ENCODE measurements at regions not wholly inside any gene's neighbourhood (a gene's known extent, or its start where the extent isn't known, plus 50 kb on each side); places are given as distances from the start of the nearest gene placed in this dataset.
"Not testable (repeated sequence)": the region's sequence is repeated elsewhere in the genome, so short reads cannot be mapped to it uniquely, and the experiment has no call there.

GRCh38 chr21:36218691-36219090, 62.1 kb downstream of the DOP1B start:
- Histone ChIP-seq H3K4me1 (ENCODE audit: control insufficient read depth in 2 of 2, insufficient read depth in 2 of 2, low read length in 1 of 2) (no peaks in the 10 kb centered on the region), H3K36me3 (ENCODE audit: control insufficient read depth in 2 of 2, insufficient read depth in 2 of 2, low read length in 1 of 2) (peaks cover 7 to 26% of the 10 kb centered on the region in 2 donors), H3K4me3 (ENCODE audit: low read depth in 1 of 2, low read length in 2 of 2) (no peak overlapping the region), H3K27me3 (ENCODE audit: control insufficient read depth in 1 of 2, insufficient read depth in 2 of 2, low read length in 2 of 2) (no peaks in the 10 kb centered on the region), H3K9me3 (ENCODE audit: control insufficient read depth in 2 of 2, insufficient read depth in 1 of 2, low read depth in 1 of 2, low read length in 1 of 2) (no peaks in the 10 kb centered on the region), H3K27ac (ENCODE audit: low read depth in 2 of 2, low read length in 1 of 2) (no peak overlapping the region)
- WGBS, 2 donors = 72 to 91% methylated on average over 6 of the region's 6 CpGs

GRCh38 chr21:36223451-36223850, 66.8 kb downstream of the DOP1B start:
- Histone ChIP-seq H3K9me3 (ENCODE audit: control insufficient read depth in 2 of 2, insufficient read depth in 1 of 2, low read depth in 1 of 2, low read length in 1 of 2) (no peaks in the 10 kb centered on the region), H3K27me3 (ENCODE audit: control insufficient read depth in 1 of 2, insufficient read depth in 2 of 2, low read length in 2 of 2) (no peaks in the 10 kb centered on the region), H3K36me3 (ENCODE audit: control insufficient read depth in 2 of 2, insufficient read depth in 2 of 2, low read length in 1 of 2) (peaks cover 10 to 26% of the 10 kb centered on the region in 2 donors), H3K4me3 (ENCODE audit: low read depth in 1 of 2, low read length in 2 of 2) (no peak overlapping the region), H3K4me1 (ENCODE audit: control insufficient read depth in 2 of 2, insufficient read depth in 2 of 2, low read length in 1 of 2) (no peaks in the 10 kb centered on the region), H3K27ac (ENCODE audit: low read depth in 2 of 2, low read length in 1 of 2) (no peak overlapping the region)
- 89 to 90% methylated on average over 4 of the region's 4 CpGs for WGBS, 2 donors

GRCh38 chr21:36229181-36229580, 72.6 kb downstream of the DOP1B start:
- no peaks in the 10 kb centered on the region for H3K9me3 ChIP-seq (ENCODE audit: control insufficient read depth in 2 of 2, insufficient read depth in 1 of 2, low read depth in 1 of 2, low read length in 1 of 2)
- H3K36me3 ChIP-seq (ENCODE audit: control insufficient read depth in 2 of 2, insufficient read depth in 2 of 2, low read length in 1 of 2) = peaks cover 17 to 21% of the 10 kb centered on the region in 2 donors
- peaks cover 2 to 16% of the 10 kb centered on the region in 2 donors for H3K4me1 ChIP-seq (ENCODE audit: control insufficient read depth in 2 of 2, insufficient read depth in 2 of 2, low read length in 1 of 2)
- H3K27me3 ChIP-seq (ENCODE audit: control insufficient read depth in 1 of 2, insufficient read depth in 2 of 2, low read length in 2 of 2) = no peaks in the 10 kb centered on the region
- 55 to 60% methylated on average over 4 of the region's 4 CpGs for WGBS, 2 donors
- peak overlapping the region; percentile 22 to 62 for H3K27ac ChIP-seq (ENCODE audit: low read depth in 2 of 2, low read length in 1 of 2)
- H3K4me3 ChIP-seq (ENCODE audit: low read depth in 1 of 2, low read length in 2 of 2) = no peak overlapping the region

- peaks cover 2 to 16% of the 10 kb centered on the region in 2 donors for H3K4me1 ChIP-seq (ENCODE audit: control insufficient read depth in 2 of 2, insufficient read depth in 2 of 2, low read length in 1 of 2)
- H3K27me3 ChIP-seq (ENCODE audit: control insufficient read depth in 1 of 2, insufficient read depth in 2 of 2, low read length in 2 of 2); H3K4me3 ChIP-seq (ENCODE audit: low read depth in 1 of 2, low read length in 2 of 2); H3K9me3 ChIP-seq (ENCODE audit: control insufficient read depth in 2 of 2, insufficient read depth in 1 of 2, low read depth in 1 of 2, low read length in 1 of 2); H3K27ac ChIP-seq (ENCODE audit: low read depth in 2 of 2, low read length in 1 of 2): not testable (repeated sequence)
- 92 to 93% methylated on average over 3 of the region's 3 CpGs for WGBS, 2 donors
- H3K36me3 ChIP-seq (ENCODE audit: control insufficient read depth in 2 of 2, insufficient read depth in 2 of 2, low read length in 1 of 2) = peaks cover 15% of the 10 kb centered on the region in 2 donors
Measured at GRCh38 chr21:36231444-36231843, 74.8 kb downstream of the DOP1B start.

GRCh38 chr21:36232641-36233040, 76.0 kb downstream of the DOP1B start:
- Histone ChIP-seq H3K27ac (ENCODE audit: low read depth in 2 of 2, low read length in 1 of 2) (peak overlapping the region; percentile 52 to 58), H3K4me3 (ENCODE audit: low read depth in 1 of 2, low read length in 2 of 2) (no peak overlapping the region), H3K4me1 (ENCODE audit: control insufficient read depth in 2 of 2, insufficient read depth in 2 of 2, low read length in 1 of 2) (peaks cover 2 to 16% of the 10 kb centered on the region in 2 donors), H3K9me3 (ENCODE audit: control insufficient read depth in 2 of 2, insufficient read depth in 1 of 2, low read depth in 1 of 2, low read length in 1 of 2) (no peaks in the 10 kb centered on the region), H3K27me3 (ENCODE audit: control insufficient read depth in 1 of 2, insufficient read depth in 2 of 2, low read length in 2 of 2) (no peaks in the 10 kb centered on the region), H3K36me3 (ENCODE audit: control insufficient read depth in 2 of 2, insufficient read depth in 2 of 2, low read length in 1 of 2) (peaks cover 13 to 19% of the 10 kb centered on the region in 2 donors)
- WGBS, 2 donors = 41 to 68% methylated on average over 9 of the region's 9 CpGs

GRCh38 chr21:36235058-36235582, 78.5 kb downstream of the DOP1B start:
- WGBS, 2 donors = 85 to 89% methylated on average over 8 of the region's 8 CpGs
- H3K27ac ChIP-seq (ENCODE audit: low read depth in 2 of 2, low read length in 1 of 2) = no peak overlapping the region
- H3K36me3 ChIP-seq (ENCODE audit: control insufficient read depth in 2 of 2, insufficient read depth in 2 of 2, low read length in 1 of 2) = peaks cover 16 to 22% of the 10 kb centered on the region in 2 donors
- peaks cover 2 to 16% of the 10 kb centered on the region in 2 donors for H3K4me1 ChIP-seq (ENCODE audit: control insufficient read depth in 2 of 2, insufficient read depth in 2 of 2, low read length in 1 of 2)
- no peak overlapping the region for H3K4me3 ChIP-seq (ENCODE audit: low read depth in 1 of 2, low read length in 2 of 2)
- no peaks in the 10 kb centered on the region for H3K27me3 ChIP-seq (ENCODE audit: control insufficient read depth in 1 of 2, insufficient read depth in 2 of 2, low read length in 2 of 2)
- no peaks in the 10 kb centered on the region for H3K9me3 ChIP-seq (ENCODE audit: control insufficient read depth in 2 of 2, insufficient read depth in 1 of 2, low read depth in 1 of 2, low read length in 1 of 2)

GRCh38 chr21:36236052-36236730, 79.6 kb downstream of the DOP1B start:
- no peak overlapping the region for H3K4me3 ChIP-seq (ENCODE audit: low read depth in 1 of 2, low read length in 2 of 2)
- peaks cover 13 to 15% of the 10 kb centered on the region in 2 donors for H3K36me3 ChIP-seq (ENCODE audit: control insufficient read depth in 2 of 2, insufficient read depth in 2 of 2, low read length in 1 of 2)
- 82 to 88% methylated on average over 8 of the region's 8 CpGs for WGBS, 2 donors
- H3K4me1 ChIP-seq (ENCODE audit: control insufficient read depth in 2 of 2, insufficient read depth in 2 of 2, low read length in 1 of 2) = peaks cover 2 to 13% of the 10 kb centered on the region in 2 donors
- no peaks in the 10 kb centered on the region for H3K27me3 ChIP-seq (ENCODE audit: control insufficient read depth in 1 of 2, insufficient read depth in 2 of 2, low read length in 2 of 2)
- no peaks in the 10 kb centered on the region for H3K9me3 ChIP-seq (ENCODE audit: control insufficient read depth in 2 of 2, insufficient read depth in 1 of 2, low read depth in 1 of 2, low read length in 1 of 2)
- H3K27ac ChIP-seq (ENCODE audit: low read depth in 2 of 2, low read length in 1 of 2) = no peak overlapping the region

GRCh38 chr21:36237441-36237840, 80.8 kb downstream of the DOP1B start:
- Histone ChIP-seq H3K27me3 (ENCODE audit: control insufficient read depth in 1 of 2, insufficient read depth in 2 of 2, low read length in 2 of 2) (no peaks in the 10 kb centered on the region), H3K9me3 (ENCODE audit: control insufficient read depth in 2 of 2, insufficient read depth in 1 of 2, low read depth in 1 of 2, low read length in 1 of 2) (no peaks in the 10 kb centered on the region), H3K4me3 (ENCODE audit: low read depth in 1 of 2, low read length in 2 of 2) (no peak overlapping the region), H3K4me1 (ENCODE audit: control insufficient read depth in 2 of 2, insufficient read depth in 2 of 2, low read length in 1 of 2) (peaks cover 2 to 10% of the 10 kb centered on the region in 2 donors), H3K36me3 (ENCODE audit: control insufficient read depth in 2 of 2, insufficient read depth in 2 of 2, low read length in 1 of 2) (peaks cover 13 to 17% of the 10 kb centered on the region in 2 donors), H3K27ac (ENCODE audit: low read depth in 2 of 2, low read length in 1 of 2) (no peak overlapping the region)
- 88 to 90% methylated on average over 7 of the region's 7 CpGs for whole genome bisulfite sequencing, 2 donors

- WGBS, 2 donors = 92 to 96% methylated on average over 20 of the region's 20 CpGs
- Histone ChIP-seq H3K27ac (ENCODE audit: low read depth in 2 of 2, low read length in 1 of 2) (no peak overlapping the region), H3K4me1 (ENCODE audit: control insufficient read depth in 2 of 2, insufficient read depth in 2 of 2, low read length in 1 of 2) (no peaks in the 10 kb centered on the region), H3K27me3 (ENCODE audit: control insufficient read depth in 1 of 2, insufficient read depth in 2 of 2, low read length in 2 of 2) (no peaks in the 10 kb centered on the region), H3K4me3 (ENCODE audit: low read depth in 1 of 2, low read length in 2 of 2) (no peak overlapping the region), H3K9me3 (ENCODE audit: control insufficient read depth in 2 of 2, insufficient read depth in 1 of 2, low read depth in 1 of 2, low read length in 1 of 2) (no peaks in the 10 kb centered on the region), H3K36me3 (ENCODE audit: control insufficient read depth in 2 of 2, insufficient read depth in 2 of 2, low read length in 1 of 2) (peaks cover 6 to 12% of the 10 kb centered on the region in 2 donors)
Measured at GRCh38 chr21:36239585-36239984, 80.4 kb upstream of the MORC3 start.

GRCh38 chr21:36241717-36242116, 78.3 kb upstream of the MORC3 start:
- H3K27ac ChIP-seq (ENCODE audit: low read depth in 2 of 2, low read length in 1 of 2) = no peak overlapping the region
- H3K4me3 ChIP-seq (ENCODE audit: low read depth in 1 of 2, low read length in 2 of 2) = no peak overlapping the region
- H3K27me3 ChIP-seq (ENCODE audit: control insufficient read depth in 1 of 2, insufficient read depth in 2 of 2, low read length in 2 of 2) = no peaks in the 10 kb centered on the region
- WGBS, 2 donors = 79 to 92% methylated on average over 3 of the region's 3 CpGs
- H3K4me1 ChIP-seq (ENCODE audit: control insufficient read depth in 2 of 2, insufficient read depth in 2 of 2, low read length in 1 of 2) = peaks cover 0 to 13% of the 10 kb centered on the region in 2 donors
- no peaks in the 10 kb centered on the region for H3K9me3 ChIP-seq (ENCODE audit: control insufficient read depth in 2 of 2, insufficient read depth in 1 of 2, low read depth in 1 of 2, low read length in 1 of 2)
- H3K36me3 ChIP-seq (ENCODE audit: control insufficient read depth in 2 of 2, insufficient read depth in 2 of 2, low read length in 1 of 2) = peaks cover 17 to 21% of the 10 kb centered on the region in 2 donors

All from esophagus (tissue), 2 donors.